Ishikawa (cell line): ENCODE measurements at regions not wholly inside any gene's neighbourhood (a gene's known extent, or its start where the extent isn't known, plus 50 kb on each side); places are given as distances from the start of the nearest gene placed in this dataset.

Experiments
- CEBPB ChIP-seq: IDR thresholded peaks from 2 replicates; pipeline ENCODE4 v1.6.1; 2012
- CREB1 ChIP-seq: IDR thresholded peaks from 2 replicates; pipeline ENCODE4 v1.6.1; 2012; ENCODE audit warnings: low read depth
- EGR1 ChIP-seq: IDR thresholded peaks from 2 replicates; pipeline ENCODE4 v1.6.1; 2012
- EP300 ChIP-seq: IDR thresholded peaks from 2 replicates; pipeline ENCODE4 v1.6.1; 2012; ENCODE audit warnings: borderline replicate concordance
- FOXM1 ChIP-seq: IDR thresholded peaks from 2 replicates; pipeline ENCODE4 v1.6.1; 2012; ENCODE audit warnings: low read depth, borderline replicate concordance
- NFIC ChIP-seq: IDR thresholded peaks from 2 replicates; pipeline ENCODE4 v1.6.1; 2012
- RAD21 ChIP-seq: IDR thresholded peaks from 2 replicates; pipeline ENCODE4 v1.6.1; 2012; ENCODE audit warnings: low read depth
- TAF1 ChIP-seq: IDR thresholded peaks from 2 replicates; pipeline ENCODE4 v1.6.1; 2012; ENCODE audit warnings: low read depth, mild to moderate bottlenecking
- TCF12 ChIP-seq: IDR thresholded peaks from 2 replicates; pipeline ENCODE4 v1.6.1; 2012; ENCODE audit warnings: low read depth
- TEAD4 ChIP-seq: IDR thresholded peaks from 2 replicates; pipeline ENCODE4 v1.6.1; 2012
- YY1 ChIP-seq: IDR thresholded peaks from 2 replicates; pipeline ENCODE4 v1.6.1; 2012; ENCODE audit warnings: low read depth
- ZBTB7A ChIP-seq: IDR thresholded peaks from 2 replicates; pipeline ENCODE4 v1.6.1; 2012; ENCODE audit warnings: low read depth
- TF ChIP-seq, protein P1 (sequence below): IDR thresholded peaks from 2 replicates; pipeline ENCODE4 v1.6.1; 2012; ENCODE audit warnings: low read depth, mild to moderate bottlenecking
- TF ChIP-seq, protein P2 (sequence below): IDR thresholded peaks from 2 replicates; pipeline ENCODE4 v1.6.1; 2012
- TF ChIP-seq, protein P3 (sequence below): IDR thresholded peaks from 2 replicates; pipeline ENCODE4 v1.6.1; 2012

DNA sequence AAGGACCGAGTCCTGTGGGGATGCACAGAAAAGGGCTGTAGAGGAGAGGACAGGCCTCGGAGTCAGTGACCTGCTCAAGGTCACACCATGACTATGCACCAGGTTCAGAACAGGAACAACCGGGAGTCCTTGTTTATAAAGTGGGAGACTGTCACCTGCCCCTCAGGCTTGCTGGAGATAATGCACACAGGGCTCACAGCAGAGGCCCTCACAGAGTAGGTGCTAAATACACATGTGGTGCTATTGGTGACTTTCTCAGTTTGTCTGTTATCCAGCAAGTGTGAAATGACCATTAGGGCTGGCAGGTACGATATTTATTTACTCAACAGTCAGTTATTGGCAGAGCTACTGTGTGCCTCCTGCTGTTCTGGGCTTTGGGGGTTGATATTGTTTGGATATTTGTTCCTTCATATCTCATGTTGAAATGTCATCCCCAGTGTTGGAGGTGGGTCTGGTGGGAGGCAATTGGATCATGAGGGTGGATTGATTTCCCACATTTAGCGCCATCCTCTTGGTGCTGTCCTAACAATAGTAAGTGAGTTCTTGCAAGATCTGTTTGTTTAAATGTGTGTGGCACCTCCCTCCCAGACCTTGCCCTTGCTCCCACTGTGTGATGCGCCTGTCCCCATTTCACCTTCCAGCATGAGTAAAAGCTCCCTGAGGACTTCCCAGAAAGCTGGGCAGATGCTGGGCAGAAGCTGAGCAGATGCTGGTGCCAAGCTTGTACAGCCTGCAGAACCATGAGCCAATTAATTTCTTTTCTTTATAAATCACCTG, 162.1 kb upstream of the MPHOSPH6 start:
- TF ChIP-seq EP300 (peak; percentile 17; the same call in 1 of the 2 replicates), RAD21 (no peak), TAF1 (no peak), FOXM1 (no peak), YY1 (no peak), CEBPB (no peak), ZBTB7A (no peak)
- TF ChIP-seq, protein P1, sequence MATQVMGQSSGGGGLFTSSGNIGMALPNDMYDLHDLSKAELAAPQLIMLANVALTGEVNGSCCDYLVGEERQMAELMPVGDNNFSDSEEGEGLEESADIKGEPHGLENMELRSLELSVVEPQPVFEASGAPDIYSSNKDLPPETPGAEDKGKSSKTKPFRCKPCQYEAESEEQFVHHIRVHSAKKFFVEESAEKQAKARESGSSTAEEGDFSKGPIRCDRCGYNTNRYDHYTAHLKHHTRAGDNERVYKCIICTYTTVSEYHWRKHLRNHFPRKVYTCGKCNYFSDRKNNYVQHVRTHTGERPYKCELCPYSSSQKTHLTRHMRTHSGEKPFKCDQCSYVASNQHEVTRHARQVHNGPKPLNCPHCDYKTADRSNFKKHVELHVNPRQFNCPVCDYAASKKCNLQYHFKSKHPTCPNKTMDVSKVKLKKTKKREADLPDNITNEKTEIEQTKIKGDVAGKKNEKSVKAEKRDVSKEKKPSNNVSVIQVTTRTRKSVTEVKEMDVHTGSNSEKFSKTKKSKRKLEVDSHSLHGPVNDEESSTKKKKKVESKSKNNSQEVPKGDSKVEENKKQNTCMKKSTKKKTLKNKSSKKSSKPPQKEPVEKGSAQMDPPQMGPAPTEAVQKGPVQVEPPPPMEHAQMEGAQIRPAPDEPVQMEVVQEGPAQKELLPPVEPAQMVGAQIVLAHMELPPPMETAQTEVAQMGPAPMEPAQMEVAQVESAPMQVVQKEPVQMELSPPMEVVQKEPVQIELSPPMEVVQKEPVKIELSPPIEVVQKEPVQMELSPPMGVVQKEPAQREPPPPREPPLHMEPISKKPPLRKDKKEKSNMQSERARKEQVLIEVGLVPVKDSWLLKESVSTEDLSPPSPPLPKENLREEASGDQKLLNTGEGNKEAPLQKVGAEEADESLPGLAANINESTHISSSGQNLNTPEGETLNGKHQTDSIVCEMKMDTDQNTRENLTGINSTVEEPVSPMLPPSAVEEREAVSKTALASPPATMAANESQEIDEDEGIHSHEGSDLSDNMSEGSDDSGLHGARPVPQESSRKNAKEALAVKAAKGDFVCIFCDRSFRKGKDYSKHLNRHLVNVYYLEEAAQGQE = no peak

DNA sequence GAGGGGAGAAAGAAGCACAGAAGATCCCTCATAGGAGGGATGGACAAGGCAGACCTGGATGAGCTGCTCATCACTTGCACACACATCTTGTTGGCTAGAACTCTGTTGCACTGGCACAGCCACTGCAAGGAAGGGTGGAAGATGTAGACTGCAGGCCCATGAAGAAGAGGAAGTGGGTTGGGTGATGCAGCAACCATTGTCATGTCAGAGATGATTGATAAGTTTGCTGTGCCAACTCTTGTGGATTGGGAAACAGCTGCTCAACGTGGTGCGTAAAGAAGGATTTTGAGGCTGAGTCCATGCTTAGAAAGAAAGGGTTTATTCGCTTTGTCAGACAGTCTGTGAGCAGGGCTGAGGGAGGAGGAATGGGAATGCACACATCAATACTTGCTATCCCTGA, 161.4 kb upstream of the MPHOSPH6 start:
- no peak for TF ChIP-seq RAD21
- TF ChIP-seq TAF1 = no peak
- no peak for TF ChIP-seq TCF12
- TF ChIP-seq, protein P2, sequence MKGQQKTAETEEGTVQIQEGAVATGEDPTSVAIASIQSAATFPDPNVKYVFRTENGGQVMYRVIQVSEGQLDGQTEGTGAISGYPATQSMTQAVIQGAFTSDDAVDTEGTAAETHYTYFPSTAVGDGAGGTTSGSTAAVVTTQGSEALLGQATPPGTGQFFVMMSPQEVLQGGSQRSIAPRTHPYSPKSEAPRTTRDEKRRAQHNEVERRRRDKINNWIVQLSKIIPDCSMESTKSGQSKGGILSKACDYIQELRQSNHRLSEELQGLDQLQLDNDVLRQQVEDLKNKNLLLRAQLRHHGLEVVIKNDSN = no peak
- no peak for TF ChIP-seq EGR1
- no peak for TF ChIP-seq CEBPB
- TF ChIP-seq YY1 = no peak
- no peak for TF ChIP-seq CREB1
- TF ChIP-seq, protein P1 = no peak
- no peak for TF ChIP-seq NFIC
- TF ChIP-seq ZBTB7A = no peak
- TF ChIP-seq, protein P3, sequence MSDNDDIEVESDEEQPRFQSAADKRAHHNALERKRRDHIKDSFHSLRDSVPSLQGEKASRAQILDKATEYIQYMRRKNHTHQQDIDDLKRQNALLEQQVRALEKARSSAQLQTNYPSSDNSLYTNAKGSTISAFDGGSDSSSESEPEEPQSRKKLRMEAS = no peak
- no peak for TF ChIP-seq TEAD4
- TF ChIP-seq FOXM1 = no peak
- no peak for TF ChIP-seq EP300

DNA sequence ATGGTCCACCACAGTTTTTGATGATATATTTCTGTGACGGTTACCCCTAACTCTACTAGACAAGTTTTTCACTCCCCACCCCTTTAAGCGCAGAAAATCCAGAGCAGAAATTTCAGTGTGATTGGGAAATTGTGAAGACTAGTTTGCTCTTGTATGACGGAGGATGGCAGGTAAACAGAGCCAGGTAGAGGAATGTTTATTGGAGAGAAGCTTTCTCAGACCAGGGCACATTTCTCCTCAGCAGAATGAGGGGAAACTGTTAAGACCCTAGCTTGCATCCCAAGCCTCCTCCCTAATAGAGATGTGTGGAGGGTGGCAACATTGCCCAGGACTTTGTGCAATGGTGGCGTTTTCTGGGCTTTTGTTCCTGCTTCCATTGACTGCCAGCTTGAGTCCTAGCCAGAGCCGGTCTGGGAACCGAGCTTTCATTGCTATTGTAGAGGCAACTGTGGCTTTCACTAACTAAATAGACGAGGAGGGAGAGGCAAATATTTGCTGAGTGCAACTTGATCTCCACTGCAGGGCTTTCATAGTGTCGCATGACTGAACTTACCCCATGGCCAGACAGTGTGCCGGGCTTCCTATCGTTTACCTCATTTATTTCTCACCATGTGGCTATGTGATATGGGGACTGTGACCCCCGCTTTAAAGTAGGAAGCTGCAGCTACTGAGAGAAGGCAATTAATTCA, 159.6 kb upstream of the MPHOSPH6 start:
- TF ChIP-seq EP300 (peak; percentile 86), ZBTB7A (no peak), TCF12 (peak; percentile 84), CREB1 (no peak), FOXM1 (peak; percentile 68), NFIC (peak; percentile 80), CEBPB (0 out of 2 replicates have a peak, but pooled peaks have one; percentile 21), EGR1 (no peak), TEAD4 (peak; percentile 76)
- TF ChIP-seq, protein P1 = no peak
- TF ChIP-seq, protein P2 = no peak
- TF ChIP-seq, protein P3 = peak; percentile 66

DNA sequence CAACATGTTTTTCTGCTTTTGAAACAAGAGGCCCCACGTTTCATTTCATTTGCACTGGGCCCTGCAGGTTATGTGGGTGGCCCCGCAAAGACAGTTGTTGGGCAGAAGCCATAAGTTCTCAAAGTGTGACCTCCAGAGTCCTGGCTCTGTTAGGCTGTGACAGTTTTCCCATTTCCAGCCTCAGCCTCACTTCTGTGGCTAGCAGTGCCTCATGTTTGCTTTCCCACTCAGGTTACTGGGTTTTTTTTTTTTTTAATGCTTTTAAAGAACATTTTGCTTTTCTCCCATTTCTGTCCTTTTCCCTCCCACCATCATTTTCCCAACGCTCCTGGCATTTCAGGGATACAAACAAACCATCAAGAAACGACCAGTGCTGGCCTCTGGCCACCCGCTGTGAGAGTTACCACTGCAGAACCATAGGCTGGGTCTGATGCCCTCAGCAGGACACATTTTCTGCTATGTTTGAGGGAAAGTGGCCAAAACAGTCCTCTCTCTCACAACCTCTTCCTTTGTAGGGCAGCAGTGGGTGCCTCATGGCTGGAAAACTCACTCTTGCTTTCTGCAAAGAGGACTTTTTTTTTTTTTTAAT, 159.0 kb upstream of the MPHOSPH6 start:
- TF ChIP-seq FOXM1 = peak; percentile 34; the same call in 1 of the 2 replicates
- TF ChIP-seq EGR1 = 0 out of 2 replicates have a peak, but pooled peaks have one; percentile 47
- no peak for TF ChIP-seq CREB1
- TF ChIP-seq EP300 = peak; percentile 65; the same call in 1 of the 2 replicates
- TF ChIP-seq, protein P2 = no peak
- TF ChIP-seq NFIC = peak; percentile 59
- TF ChIP-seq YY1 = no peak
- peak; percentile 75 for TF ChIP-seq TCF12
- no peak for TF ChIP-seq TAF1
- TF ChIP-seq, protein P1 = no peak
- no peak; the same call in 1 of the 2 replicates for TF ChIP-seq RAD21
- no peak for TF ChIP-seq ZBTB7A
- TF ChIP-seq, protein P3 = 0 out of 2 replicates have a peak, but pooled peaks have one; percentile 13
- peak; percentile 70 for TF ChIP-seq TEAD4
- TF ChIP-seq CEBPB = no peak
